IgD-negative memory B cell (primary cell): ENCODE measurements at regions not wholly inside any gene's neighbourhood (a gene's known extent, or its start where the extent isn't known, plus 50 kb on each side); places are given as distances from the start of the nearest gene placed in this dataset.

Source experiments
- H3K27ac Mint-ChIP-seq, 3 donors: one replicate each; pipeline ENCODE4 v1.8.0; 2020 to 2022; ENCODE audit warnings: mild to moderate bottlenecking in 3 of 3, mixed read lengths in 3 of 3, moderate library complexity in 1 of 3
- H3K27me3 Mint-ChIP-seq: one replicate; pipeline ENCODE4 v1.8.0; 2021; ENCODE audit warnings: mixed read lengths
- H3K36me3 Mint-ChIP-seq: one replicate; pipeline ENCODE4 v1.8.0; 2020; ENCODE audit warnings: mild to moderate bottlenecking, mixed read lengths
- H3K4me1 Mint-ChIP-seq, 3 donors: one replicate each; pipeline ENCODE4 v1.8.0; 2020 to 2022; ENCODE audit warnings: mixed read lengths in 3 of 3, mild to moderate bottlenecking in 1 of 3
- H3K4me3 Mint-ChIP-seq, 4 donors: one replicate each; pipeline ENCODE4 v1.8.0; 2020 to 2022; ENCODE audit warnings: mild to moderate bottlenecking in 4 of 4, mixed read lengths in 4 of 4, moderate library complexity in 3 of 4
- H3K9me3 Mint-ChIP-seq, 3 donors: one replicate each; pipeline ENCODE4 v1.8.0; 2020 to 2021; ENCODE audit warnings: mixed read lengths in 3 of 3, mild to moderate bottlenecking in 1 of 3

DNA sequence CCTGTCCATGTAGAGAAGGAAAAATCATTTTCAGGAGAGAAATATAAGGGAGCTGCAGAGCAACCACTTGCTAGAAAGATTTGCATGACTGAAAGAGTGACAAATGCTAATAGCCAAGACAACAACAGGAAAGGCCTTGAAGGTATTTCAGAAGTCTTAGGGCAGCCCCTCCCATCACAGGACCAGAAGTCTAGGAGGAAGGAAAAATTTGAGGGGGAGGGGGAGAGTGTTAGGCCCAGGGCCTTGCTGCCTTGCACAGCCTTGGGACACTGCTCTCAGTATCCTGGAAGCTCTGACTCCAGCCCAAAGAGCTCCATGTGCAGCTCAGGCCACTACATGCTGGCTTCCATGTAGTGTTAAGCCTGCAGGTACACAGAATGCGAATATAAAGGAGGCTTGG lies 266.9 kb downstream of the GLI2 start:
- H3K4me1 Mint-ChIP-seq: no peaks in the 10 kb centered on the region
- H3K4me3 Mint-ChIP-seq: no peak overlapping the region
- H3K27me3 Mint-ChIP-seq: no peaks in the 10 kb centered on the region
- no peaks in the 10 kb centered on the region for H3K36me3 Mint-ChIP-seq
- no peak overlapping the region for H3K27ac Mint-ChIP-seq
- peaks cover 0 to 5% (median 0%) of the 10 kb centered on the region in 3 donors for H3K9me3 Mint-ChIP-seq

GRCh38 chr2:121003391-121003790 lies 267.7 kb downstream of the GLI2 start:
- Mint-ChIP-seq H3K36me3 (no peaks in the 10 kb centered on the region), H3K4me1 (no peaks in the 10 kb centered on the region), H3K27me3 (no peaks in the 10 kb centered on the region), H3K9me3 (peaks cover 0 to 5% (median 2%) of the 10 kb centered on the region in 3 donors), H3K27ac (no peak overlapping the region), H3K4me3 (no peak overlapping the region)

GRCh38 chr2:121004359-121004758 lies 268.7 kb downstream of the GLI2 start:
- Mint-ChIP-seq H3K4me3 (no peak overlapping the region), H3K27ac (no peak overlapping the region), H3K27me3 (peaks cover 1% of the 10 kb centered on the region), H3K36me3 (no peaks in the 10 kb centered on the region), H3K9me3 (peaks cover 2 to 5% (median 5%) of the 10 kb centered on the region in 3 donors), H3K4me1 (no peaks in the 10 kb centered on the region)

DNA sequence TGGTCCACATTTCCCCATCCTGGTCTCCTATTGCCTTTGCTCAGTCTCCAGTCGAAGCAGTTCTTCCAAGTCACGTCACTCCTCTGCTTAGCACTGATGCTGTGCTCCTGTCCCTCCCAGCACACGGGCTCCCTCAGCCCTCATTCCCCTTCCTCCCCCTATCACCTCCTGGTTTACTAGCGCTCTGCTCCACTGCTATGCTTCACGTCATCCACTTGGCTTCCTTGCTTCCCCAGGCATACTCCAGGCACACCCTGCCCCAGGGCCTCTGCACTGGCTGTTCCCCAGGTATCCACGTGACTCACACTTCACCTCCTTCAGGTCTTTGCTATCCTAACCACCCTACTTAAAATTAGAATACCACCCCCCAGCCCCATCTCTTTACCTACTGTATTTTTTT lies 269.3 kb downstream of the GLI2 start:
- Mint-ChIP-seq H3K27me3 (peaks cover 3% of the 10 kb centered on the region), H3K4me1 (no peaks in the 10 kb centered on the region), H3K36me3 (no peaks in the 10 kb centered on the region), H3K9me3 (peaks cover 2 to 6% (median 5%) of the 10 kb centered on the region in 3 donors), H3K27ac (no peak overlapping the region), H3K4me3 (no peak overlapping the region)

GRCh38 chr2:121005453-121005852 lies 269.8 kb downstream of the GLI2 start:
- Mint-ChIP-seq H3K4me1 (no peaks in the 10 kb centered on the region), H3K4me3 (no peak overlapping the region), H3K27me3 (peaks cover 3% of the 10 kb centered on the region), H3K27ac (no peak overlapping the region), H3K36me3 (no peaks in the 10 kb centered on the region), H3K9me3 (peaks cover 2 to 6% (median 4%) of the 10 kb centered on the region in 3 donors)

GRCh38 chr2:121006743-121007489 lies 271.2 kb downstream of the GLI2 start:
- H3K36me3 Mint-ChIP-seq: no peaks in the 10 kb centered on the region
- peaks cover 5 to 9% (median 6%) of the 10 kb centered on the region in 3 donors for H3K9me3 Mint-ChIP-seq
- H3K4me3 Mint-ChIP-seq: no peak overlapping the region
- peaks cover 4% of the 10 kb centered on the region for H3K27me3 Mint-ChIP-seq
- H3K27ac Mint-ChIP-seq: no peak overlapping the region
- no peaks in the 10 kb centered on the region for H3K4me1 Mint-ChIP-seq

GRCh38 chr2:121007490-121007853 lies 271.8 kb downstream of the GLI2 start:
- no peak overlapping the region for H3K4me3 Mint-ChIP-seq
- no peaks in the 10 kb centered on the region for H3K36me3 Mint-ChIP-seq
- H3K9me3 Mint-ChIP-seq: peaks cover 6 to 9% (median 6%) of the 10 kb centered on the region in 3 donors
- H3K4me1 Mint-ChIP-seq: no peaks in the 10 kb centered on the region
- no peak overlapping the region for H3K27ac Mint-ChIP-seq
- H3K27me3 Mint-ChIP-seq: peaks cover 4% of the 10 kb centered on the region

GRCh38 chr2:121008975-121009374 lies 273.3 kb downstream of the GLI2 start:
- Mint-ChIP-seq H3K4me1 (no peaks in the 10 kb centered on the region), H3K36me3 (peaks cover under 1% of the 10 kb centered on the region), H3K9me3 (peaks cover 6 to 11% (median 9%) of the 10 kb centered on the region in 3 donors), H3K27ac (no peak overlapping the region), H3K4me3 (no peak overlapping the region), H3K27me3 (peaks cover 4% of the 10 kb centered on the region)

DNA sequence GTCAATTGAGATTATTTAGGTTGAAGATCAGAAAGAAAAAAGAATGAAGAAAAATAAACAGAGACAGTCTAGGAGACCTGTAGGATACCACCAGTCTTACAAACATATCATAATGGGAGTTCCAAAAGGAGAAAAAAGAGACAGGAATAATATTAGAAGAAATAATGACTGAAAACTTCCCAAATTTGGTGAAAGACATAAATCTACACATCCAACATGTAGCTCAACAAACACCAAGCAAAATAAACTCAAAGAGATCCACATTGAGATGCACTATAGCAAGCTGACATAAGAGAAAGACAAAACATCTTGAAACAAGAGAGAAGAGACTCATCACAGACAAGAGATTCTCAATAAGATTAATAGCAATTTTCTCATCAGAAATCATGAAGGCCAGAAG lies 274.0 kb downstream of the TFCP2L1 start:
- peaks cover 4% of the 10 kb centered on the region for H3K27me3 Mint-ChIP-seq
- peaks cover 7 to 13% (median 7%) of the 10 kb centered on the region in 3 donors for H3K9me3 Mint-ChIP-seq
- H3K4me3 Mint-ChIP-seq: no peak overlapping the region
- peaks cover 4% of the 10 kb centered on the region for H3K36me3 Mint-ChIP-seq
- H3K27ac Mint-ChIP-seq: no peak overlapping the region
- no peaks in the 10 kb centered on the region for H3K4me1 Mint-ChIP-seq

GRCh38 chr2:121014876-121015275 lies 270.1 kb downstream of the TFCP2L1 start:
- peaks cover 4% of the 10 kb centered on the region for H3K36me3 Mint-ChIP-seq
- peaks cover 6 to 9% (median 6%) of the 10 kb centered on the region in 3 donors for H3K9me3 Mint-ChIP-seq
- no peaks in the 10 kb centered on the region for H3K4me1 Mint-ChIP-seq
- H3K27me3 Mint-ChIP-seq: peaks cover 5% of the 10 kb centered on the region
- no peak overlapping the region for H3K27ac Mint-ChIP-seq
- no peak overlapping the region for H3K4me3 Mint-ChIP-seq

DNA sequence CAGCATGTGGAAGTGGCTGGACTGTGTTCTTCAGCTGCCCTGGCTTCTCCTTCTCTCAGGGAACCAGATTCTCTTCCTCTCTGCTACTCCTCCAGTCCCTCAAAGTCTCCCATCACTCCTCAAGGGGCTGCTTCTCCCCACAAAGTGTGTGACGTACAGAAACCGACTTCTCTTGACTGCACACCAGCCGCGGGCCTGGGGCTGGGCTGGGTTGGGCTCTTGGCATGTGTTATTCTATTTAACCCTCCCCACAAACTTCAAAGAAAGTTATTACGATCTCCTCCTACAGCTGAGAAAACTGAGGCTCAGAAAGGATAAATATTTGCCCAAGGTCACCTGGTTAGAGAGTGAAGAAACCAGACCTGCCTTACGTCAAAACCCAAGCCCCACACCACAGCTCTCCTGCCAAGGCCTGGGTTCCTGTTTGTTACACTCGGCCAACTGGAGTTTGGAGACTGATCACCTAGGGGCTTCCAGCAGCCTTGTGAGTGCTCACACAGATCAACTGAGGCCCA lies 269.0 kb downstream of the TFCP2L1 start:
- H3K4me3 Mint-ChIP-seq: no peak overlapping the region
- peaks cover 4% of the 10 kb centered on the region for H3K36me3 Mint-ChIP-seq
- no peak overlapping the region for H3K27ac Mint-ChIP-seq
- peaks cover 3 to 6% (median 4%) of the 10 kb centered on the region in 3 donors for H3K9me3 Mint-ChIP-seq
- H3K27me3 Mint-ChIP-seq: peaks cover 4% of the 10 kb centered on the region
- H3K4me1 Mint-ChIP-seq: no peaks in the 10 kb centered on the region

- Mint-ChIP-seq H3K27me3 (peaks cover 3% of the 10 kb centered on the region), H3K27ac (no peak overlapping the region), H3K4me3 (no peak overlapping the region), H3K9me3 (peaks cover 1 to 6% (median 2%) of the 10 kb centered on the region in 3 donors), H3K36me3 (peaks cover 4% of the 10 kb centered on the region), H3K4me1 (no peaks in the 10 kb centered on the region)
Observed at GRCh38 chr2:121017396-121017795, 267.6 kb downstream of the TFCP2L1 start.

DNA sequence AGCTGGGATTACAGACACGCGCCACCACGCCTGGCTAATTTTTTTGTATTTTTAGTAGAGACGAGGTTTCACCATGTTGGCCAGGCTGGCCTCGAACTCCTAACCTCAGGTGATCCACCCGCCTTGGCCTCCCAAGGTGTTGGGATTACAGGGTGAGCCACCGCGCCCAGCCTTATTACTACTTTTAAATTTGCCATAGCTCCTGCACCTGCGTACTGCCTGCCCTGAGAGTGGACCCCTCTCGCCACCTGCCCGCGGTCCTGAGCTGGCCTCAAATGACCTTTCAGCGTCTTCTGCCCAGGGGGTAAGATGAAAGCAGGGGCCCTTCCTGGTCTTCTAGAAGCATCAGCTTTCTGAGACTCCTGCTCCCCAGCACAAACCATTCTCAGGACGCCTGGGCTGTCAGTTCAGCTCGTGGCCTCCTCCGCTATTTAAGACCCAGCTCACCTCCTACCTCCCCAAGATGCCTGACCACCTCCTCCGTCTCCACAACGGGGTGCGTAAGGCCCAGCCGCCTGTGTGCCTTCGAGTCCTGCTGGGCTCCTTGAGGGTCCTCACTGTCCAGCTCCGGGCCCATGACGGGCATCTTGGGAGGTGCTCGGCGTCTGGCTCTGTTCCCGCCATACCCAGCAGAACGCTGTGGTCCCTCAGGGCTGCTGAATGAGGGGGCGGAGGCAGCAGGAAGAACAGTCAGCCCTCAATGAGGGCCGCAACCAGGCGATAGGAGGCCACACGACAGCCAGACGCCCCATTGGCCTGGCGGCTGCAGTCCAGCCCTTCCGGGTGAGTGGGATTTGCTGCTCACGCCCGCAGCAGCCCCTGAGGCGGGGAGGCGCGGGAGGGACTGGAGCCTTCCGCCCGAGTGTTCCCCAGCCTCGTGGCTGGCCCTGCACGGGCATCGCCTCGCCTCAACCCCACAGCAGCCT lies 266.6 kb downstream of the TFCP2L1 start:
- no peak overlapping the region for H3K4me3 Mint-ChIP-seq
- H3K27ac Mint-ChIP-seq: no peak overlapping the region
- H3K27me3 Mint-ChIP-seq: peaks cover 3% of the 10 kb centered on the region
- H3K36me3 Mint-ChIP-seq: peaks cover 4% of the 10 kb centered on the region
- peaks cover 1 to 6% (median 2%) of the 10 kb centered on the region in 3 donors for H3K9me3 Mint-ChIP-seq
- no peaks in the 10 kb centered on the region for H3K4me1 Mint-ChIP-seq

DNA sequence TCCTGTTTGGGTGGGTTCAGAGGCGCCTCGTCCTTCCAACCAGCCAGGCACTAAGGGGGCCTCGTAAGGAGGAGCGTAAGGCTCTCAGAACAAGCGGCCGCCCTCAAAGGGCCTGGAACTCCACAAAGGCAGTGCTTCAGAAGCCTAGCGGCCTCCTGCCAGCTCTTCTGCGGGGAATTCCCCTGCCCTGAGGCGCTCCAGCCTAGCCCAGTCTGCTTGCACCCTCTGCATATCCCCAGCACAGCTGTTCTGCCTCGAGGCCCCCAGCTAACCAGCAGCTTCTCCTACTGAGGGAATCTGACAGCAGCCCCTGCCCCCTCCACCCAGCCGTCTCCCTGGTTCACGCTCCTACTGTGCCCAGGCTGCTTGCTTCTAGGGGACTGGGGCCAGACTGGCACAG lies 265.9 kb downstream of the TFCP2L1 start:
- H3K27me3 Mint-ChIP-seq: peaks cover 3% of the 10 kb centered on the region
- no peak overlapping the region for H3K27ac Mint-ChIP-seq
- H3K9me3 Mint-ChIP-seq: peaks cover 1 to 2% (median 1%) of the 10 kb centered on the region in 3 donors
- no peak overlapping the region for H3K4me3 Mint-ChIP-seq
- no peaks in the 10 kb centered on the region for H3K4me1 Mint-ChIP-seq
- peaks cover 2% of the 10 kb centered on the region for H3K36me3 Mint-ChIP-seq

DNA sequence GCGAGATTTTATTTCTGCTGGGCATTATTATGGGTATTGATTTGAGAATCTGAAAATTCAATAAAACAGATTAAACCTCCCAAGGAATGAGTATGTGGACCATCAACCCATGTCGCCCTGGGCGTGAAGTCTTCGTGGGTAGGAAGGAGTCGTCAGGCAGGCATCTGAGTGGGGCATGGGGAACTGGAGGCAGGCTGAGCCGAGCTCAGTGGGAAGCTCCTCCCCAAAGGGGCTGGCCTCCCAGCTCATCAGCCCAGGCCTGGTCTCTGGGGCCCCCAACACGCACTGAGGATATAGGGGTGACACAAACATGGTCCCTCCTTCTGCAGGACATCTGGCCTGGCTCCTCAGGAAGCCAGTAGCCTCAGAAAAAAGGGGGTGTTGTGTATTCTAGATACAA lies 265.2 kb downstream of the TFCP2L1 start:
- H3K27ac Mint-ChIP-seq: no peak overlapping the region
- peaks cover 2% of the 10 kb centered on the region for H3K36me3 Mint-ChIP-seq
- peaks cover 3% of the 10 kb centered on the region for H3K27me3 Mint-ChIP-seq
- H3K4me1 Mint-ChIP-seq: no peaks in the 10 kb centered on the region
- H3K4me3 Mint-ChIP-seq: no peak overlapping the region
- peaks cover 0 to 2% (median 1%) of the 10 kb centered on the region in 3 donors for H3K9me3 Mint-ChIP-seq
